Neuronal stem cell (in vitro differentiated cells): ENCODE measurements at regions not wholly inside any gene's neighbourhood (a gene's known extent, or its start where the extent isn't known, plus 50 kb on each side); places are given as distances from the start of the nearest gene placed in this dataset.
"Not testable (repeated sequence)": the region's sequence is repeated elsewhere in the genome, so short reads cannot be mapped to it uniquely, and the experiment has no call there.

Experiments
- DNase-seq: peaks from one replicate; pipeline ENCODE4 v3.0.0-alpha.2; 2013; ENCODE audit warnings: low spot score
- H2AFZ ChIP-seq: one replicate; pipeline ENCODE4 v1.6.1; 2013; ENCODE audit warnings: mild to moderate bottlenecking, low read length, inconsistent platforms
- H2AK5ac ChIP-seq: 2 replicates; pipeline ENCODE4 v1.6.1; 2013; ENCODE audit warnings: low read depth, mild to moderate bottlenecking, inconsistent platforms, low read length, moderate library complexity, mixed read lengths
- H2BK120ac ChIP-seq: 2 replicates; pipeline ENCODE4 v1.6.1; 2013; ENCODE audit warnings: low read depth, mild to moderate bottlenecking, inconsistent platforms, low read length, moderate library complexity, mixed read lengths
- H2BK12ac ChIP-seq: one replicate; pipeline ENCODE4 v1.6.1; 2013; ENCODE audit warnings: low read length, inconsistent platforms
- H2BK15ac ChIP-seq: 2 replicates; pipeline ENCODE4 v1.6.1; 2013; ENCODE audit warnings: mild to moderate bottlenecking, low read length, inconsistent platforms, mixed read lengths
- H2BK5ac ChIP-seq: one replicate; pipeline ENCODE4 v1.6.1; 2013; ENCODE audit warnings: inconsistent platforms, mild to moderate bottlenecking, low read length, moderate library complexity
- H3K14ac ChIP-seq: one replicate; pipeline ENCODE4 v1.6.1; 2013; ENCODE audit warnings: low read length, inconsistent platforms
- H3K18ac ChIP-seq: 2 replicates; pipeline ENCODE4 v1.6.1; 2013; ENCODE audit warnings: low read length, inconsistent platforms
- H3K23ac ChIP-seq: 2 replicates; pipeline ENCODE4 v1.6.1; 2013; ENCODE audit warnings: low read depth, mild to moderate bottlenecking, mixed read lengths, low read length, inconsistent platforms; ENCODE audit not compliant: poor library complexity
- H3K27ac ChIP-seq: replicated peaks from 3 replicates; pipeline ENCODE4 v1.5.1; 2013; ENCODE audit warnings: low read length, inconsistent platforms
- H3K27me3 ChIP-seq, 3 experiments: 2 replicates each; pipeline ENCODE4 v1.6.1; 2013; ENCODE audit warnings: low read length in 3 of 3, mild to moderate bottlenecking in 2 of 3, inconsistent platforms in 1 of 3, low read depth in 1 of 3, mixed read lengths in 1 of 3, moderate library complexity in 1 of 3; ENCODE audit not compliant: control insufficient read depth in 3 of 3, insufficient read depth in 3 of 3
- H3K36me3 ChIP-seq, 2 donors: replicated peaks in 1 of 2; 2 replicates each; pipeline ENCODE4 v1.6.1; 2013; ENCODE audit warnings: low read length in 2 of 2; ENCODE audit not compliant: control insufficient read depth in 2 of 2, insufficient read depth in 2 of 2
- H3K4ac ChIP-seq: 2 replicates; pipeline ENCODE4 v1.6.1; 2013; ENCODE audit warnings: inconsistent platforms, mild to moderate bottlenecking, low read length, moderate library complexity
- H3K4me1 ChIP-seq, 2 donors: 1 replicate in 1 of 2; 2 replicates in 1 of 2; pipeline ENCODE4 v1.6.1; 2013; ENCODE audit warnings: low read length in 2 of 2, low read depth in 1 of 2; ENCODE audit not compliant: control insufficient read depth in 2 of 2, insufficient read depth in 1 of 2
- H3K4me2 ChIP-seq: one replicate; pipeline ENCODE4 v1.6.1; 2013; ENCODE audit warnings: mild to moderate bottlenecking, low read length, inconsistent platforms; ENCODE audit not compliant: insufficient read depth, poor library complexity, severe bottlenecking
- H3K4me3 ChIP-seq, 2 donors: 2 replicates each; pipeline ENCODE4 v1.5.1; 2013; ENCODE audit warnings: low read length in 2 of 2, mild to moderate bottlenecking in 2 of 2, inconsistent platforms in 1 of 2, moderate library complexity in 1 of 2
- H3K79me1 ChIP-seq: one replicate; pipeline ENCODE4 v1.6.1; 2013; ENCODE audit warnings: low read depth, mild to moderate bottlenecking, inconsistent platforms, low read length, moderate library complexity
- H3K9ac ChIP-seq: one replicate; pipeline ENCODE4 v1.6.1; 2013; ENCODE audit warnings: mild to moderate bottlenecking, low read depth, low read length, inconsistent platforms; ENCODE audit not compliant: poor library complexity
- H3K9me3 ChIP-seq, 2 donors: replicated peaks in 1 of 2; 2 replicates each; pipeline versions ENCODE3 to v1.6.1; 2013; ENCODE audit warnings: low read length in 2 of 2, mild to moderate bottlenecking in 2 of 2, inconsistent platforms in 1 of 2, low read depth in 1 of 2, mixed read lengths in 1 of 2, moderate library complexity in 1 of 2; ENCODE audit not compliant: control insufficient read depth in 2 of 2, insufficient read depth in 1 of 2
- H4K8ac ChIP-seq: one replicate; pipeline ENCODE4 v1.6.1; 2013; ENCODE audit warnings: low read depth, mild to moderate bottlenecking, inconsistent platforms, low read length, moderate library complexity
- H4K91ac ChIP-seq: one replicate; pipeline ENCODE4 v1.6.1; 2013; ENCODE audit warnings: low read length, low read depth, mild to moderate bottlenecking, inconsistent platforms; ENCODE audit not compliant: poor library complexity
- WGBS, 2 donors: extraction: QIAGEN DNeasy Blood & Tissue Kit; methylation state at CpG; one replicate each; pipeline ENCODE4 v1.1.7; 2013; ENCODE audit warnings: missing lambda C conversion rate in 2 of 2, mixed read lengths in 1 of 2; ENCODE audit not compliant: insufficient read length in 2 of 2, insufficient replicate concordance in 1 of 2; ENCODE audit errors: extremely low coverage in 2 of 2; 5-methylcytosine and 5-hydroxymethylcytosine counted together

DNA sequence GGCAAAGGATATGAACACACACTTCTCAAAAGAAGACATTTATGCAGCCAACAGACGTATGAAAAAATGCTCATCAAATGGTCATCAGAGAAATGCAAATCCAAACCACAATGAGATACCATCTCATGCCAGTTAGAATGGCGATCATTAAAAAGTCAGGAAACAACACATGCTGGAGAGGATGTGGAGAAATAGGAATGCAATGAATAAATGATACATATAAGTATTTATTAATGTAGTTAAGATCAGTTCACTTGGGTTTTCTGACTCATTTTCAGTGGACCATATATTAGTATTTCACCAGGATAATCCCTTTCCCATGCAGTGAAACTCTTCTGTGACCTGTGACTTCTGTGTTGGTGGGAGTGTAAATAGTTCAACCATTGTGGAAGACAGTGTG, 110.1 kb downstream of the ATXN3L start:
- not testable (repeated sequence) for H2BK12ac ChIP-seq, H3K36me3 ChIP-seq, H3K4me1 ChIP-seq, H2AK5ac ChIP-seq, H3K27ac ChIP-seq, H3K4ac ChIP-seq, H3K9me3 ChIP-seq, H3K79me1 ChIP-seq, H3K4me2 ChIP-seq, H2BK15ac ChIP-seq, DNase-seq, H4K91ac ChIP-seq, H3K18ac ChIP-seq, H3K4me3 ChIP-seq, H2BK120ac ChIP-seq, H2AFZ ChIP-seq, H3K9ac ChIP-seq, H3K23ac ChIP-seq, H3K14ac ChIP-seq, H4K8ac ChIP-seq, H2BK5ac ChIP-seq, H3K27me3 ChIP-seq
- WGBS, 2 donors: no CpG with 5 or more reads among the region's 2 CpGs

DNA sequence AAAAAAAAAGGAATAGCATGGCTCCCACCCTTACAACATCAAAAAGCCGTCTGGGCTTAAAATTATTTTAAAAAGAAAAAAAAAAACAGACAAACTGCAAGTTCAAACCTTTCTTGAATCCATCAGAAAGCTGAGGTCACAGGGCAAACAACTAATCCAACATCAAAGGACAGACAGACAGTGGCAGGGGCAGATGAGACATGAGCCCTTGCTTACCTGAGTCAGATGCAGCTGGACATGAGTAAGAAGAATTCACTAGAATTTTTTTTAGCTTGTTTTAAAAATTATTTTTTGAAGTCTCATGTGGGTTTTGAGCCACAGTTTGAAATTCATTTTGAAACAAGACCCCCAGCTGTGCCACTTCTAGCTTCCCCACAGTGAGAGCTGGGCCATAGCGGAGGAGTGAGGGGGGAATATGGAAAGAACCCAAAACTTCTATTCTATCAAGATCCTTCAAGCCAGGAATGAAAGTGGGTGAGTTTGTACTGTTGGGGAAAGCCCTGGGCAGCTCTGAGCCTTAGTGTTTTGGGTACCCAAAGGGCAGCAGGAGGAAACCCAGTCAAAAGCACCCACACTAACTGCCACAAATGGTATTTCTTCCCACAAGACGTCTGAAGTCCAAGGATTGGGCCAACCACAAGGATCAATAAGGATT, 111.4 kb downstream of the ATXN3L start:
- Histone ChIP-seq H3K4me2 (no peak overlapping the region), H3K18ac (no peak overlapping the region), H3K36me3 (no peaks in the 10 kb centered on the region), H3K9me3 (no peaks in the 10 kb centered on the region), H3K23ac (no peak overlapping the region), H3K27ac (no peak overlapping the region), H3K27me3 (no peaks in the 10 kb centered on the region), H2BK5ac (no peak overlapping the region), H3K4ac (no peak overlapping the region), H2BK15ac (no peak overlapping the region), H2AFZ (no peak overlapping the region), H2BK120ac (no peak overlapping the region), H3K9ac (no peak overlapping the region), H3K4me1 (peaks cover 0 to 3% of the 10 kb centered on the region in 2 donors), H4K8ac (no peak overlapping the region), H2BK12ac (no peak overlapping the region), H3K4me3 (no peak overlapping the region), H3K79me1 (no peaks in the 10 kb centered on the region), H4K91ac (no peak overlapping the region), H3K14ac (no peak overlapping the region), H2AK5ac (no peak overlapping the region)
- no CpG with 5 or more reads among the region's 3 CpGs for WGBS, 2 donors
- no peak for DNase-seq

DNA sequence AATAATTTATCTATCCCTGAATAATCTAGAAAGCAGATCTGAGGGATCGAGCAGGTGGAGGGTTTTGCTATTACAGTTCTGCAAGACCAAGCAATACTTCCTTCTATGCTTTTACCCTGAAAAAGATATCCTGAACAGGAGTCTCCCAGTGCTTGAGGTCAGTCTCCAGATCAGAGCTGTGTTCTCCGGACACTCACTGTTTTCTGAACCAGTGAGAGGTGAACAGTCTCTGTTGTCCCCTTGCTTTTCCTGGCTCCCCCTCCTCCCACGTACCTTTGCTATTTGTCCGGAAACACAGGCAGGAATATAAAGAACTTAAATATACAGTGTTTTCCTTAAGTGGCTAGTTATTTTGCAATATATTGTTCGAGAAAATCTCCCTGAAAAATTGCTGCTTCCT, 116.6 kb downstream of the ATXN3L start:
- Histone ChIP-seq H3K4me3 (no peak overlapping the region), H2BK120ac (no peak overlapping the region), H3K23ac (no peak overlapping the region), H4K91ac (no peak overlapping the region), H3K4ac (no peak overlapping the region), H3K9me3 (no peaks in the 10 kb centered on the region), H2BK15ac (no peak overlapping the region), H3K27ac (no peak overlapping the region), H4K8ac (no peak overlapping the region), H2BK12ac (no peak overlapping the region), H3K14ac (no peak overlapping the region), H3K4me2 (no peak overlapping the region), H3K9ac (no peak overlapping the region), H2BK5ac (no peak overlapping the region), H3K4me1 (peaks cover 0 to 4% of the 10 kb centered on the region in 2 donors), H2AK5ac (no peak overlapping the region), H3K18ac (no peak overlapping the region), H3K79me1 (no peaks in the 10 kb centered on the region), H3K27me3 (no peaks in the 10 kb centered on the region), H3K36me3 (no peaks in the 10 kb centered on the region), H2AFZ (peak overlapping the region; percentile 33)
- WGBS, 2 donors: no CpG with 5 or more reads among the region's 5 CpGs
- no peak for DNase-seq

DNA sequence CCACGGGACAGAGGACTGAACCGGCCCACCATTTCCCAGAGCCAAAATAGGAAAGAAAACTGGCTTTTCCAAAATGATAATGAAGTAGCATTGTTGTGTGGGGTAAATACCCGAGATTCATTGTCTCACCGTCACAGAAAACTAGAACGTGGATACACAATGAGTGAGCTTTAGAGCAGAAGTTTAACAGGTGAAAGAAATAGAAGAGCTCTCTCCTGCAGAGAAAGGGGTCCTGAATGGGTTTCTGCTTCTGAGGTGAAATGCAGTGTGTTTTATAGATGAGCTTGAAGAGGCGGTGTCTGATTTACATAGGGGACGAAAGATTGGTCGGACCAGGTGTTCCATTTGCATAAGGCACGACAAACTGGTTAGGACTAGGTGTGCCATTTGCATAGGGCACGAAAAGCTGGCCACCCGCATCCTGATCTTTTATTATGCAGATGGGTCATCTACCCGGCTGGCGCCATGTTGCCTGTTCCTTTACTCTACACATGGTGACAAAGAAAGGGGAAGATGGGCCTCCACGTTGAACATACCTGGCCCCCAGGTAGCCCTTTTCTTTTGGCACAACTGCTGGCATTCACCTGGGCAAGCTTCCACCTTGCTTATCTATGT, 118.1 kb downstream of the ATXN3L start:
- Histone ChIP-seq H3K36me3 (no peaks in the 10 kb centered on the region), H2BK12ac (no peak overlapping the region), H4K91ac (no peak overlapping the region), H3K4me2 (no peak overlapping the region), H3K27me3 (no peaks in the 10 kb centered on the region), H3K23ac (no peak overlapping the region), H2BK120ac (no peak overlapping the region), H2AK5ac (no peak overlapping the region), H3K9ac (no peak overlapping the region), H3K4me1 (peaks cover 4 to 6% of the 10 kb centered on the region in 2 donors), H3K4ac (no peak overlapping the region), H2BK5ac (no peak overlapping the region), H3K9me3 (no peaks in the 10 kb centered on the region), H3K4me3 (no peak overlapping the region), H3K27ac (no peak overlapping the region), H4K8ac (no peak overlapping the region), H3K18ac (no peak overlapping the region), H3K79me1 (no peaks in the 10 kb centered on the region), H3K14ac (no peak overlapping the region), H2AFZ (no peak overlapping the region), H2BK15ac (no peak overlapping the region)
- DNase-seq: no peak
- WGBS, 2 donors: no CpG with 5 or more reads among the region's 14 CpGs
